GM12875 (cell line): ENCODE measurements at regions not wholly inside any gene's neighbourhood (a gene's known extent, or its start where the extent isn't known, plus 50 kb on each side); places are given as distances from the start of the nearest gene placed in this dataset.

ENCODE experiments used
- H3K4me3 ChIP-seq: one replicate; pipeline ENCODE4 v1.5.1; 2011; ENCODE audit warnings: low read depth, low read length, control low read depth
- TF ChIP-seq, protein P1 (sequence below): IDR thresholded peaks from 2 replicates; pipeline ENCODE4 v1.5.1; 2011; ENCODE audit warnings: low read depth, mild to moderate bottlenecking, control low read depth, inconsistent platforms, low read length, moderate library complexity, borderline replicate concordance; ENCODE audit not compliant: insufficient read depth

DNA sequence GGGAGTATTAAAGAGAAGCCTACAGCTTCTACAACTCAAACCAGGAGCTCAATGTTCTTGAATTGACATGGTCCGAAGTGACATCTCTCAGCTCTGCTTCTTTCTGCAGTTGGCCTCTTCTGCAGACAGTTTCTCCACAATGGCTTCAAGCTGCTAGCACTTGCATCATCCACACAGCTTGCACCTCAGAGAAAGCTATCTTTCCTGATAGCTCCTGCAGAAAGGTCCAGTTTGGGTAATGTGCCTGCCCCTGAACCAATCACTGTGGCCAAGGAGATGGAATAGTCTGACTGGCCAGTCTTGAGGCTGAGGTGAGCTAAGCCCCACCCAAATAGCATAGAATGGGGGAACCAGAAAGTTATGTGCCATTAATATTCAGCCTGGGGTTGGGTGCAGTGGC, 95.8 kb upstream of the ABCA1 start:
- no peak overlapping the region for H3K4me3 ChIP-seq
- TF ChIP-seq, protein P1, sequence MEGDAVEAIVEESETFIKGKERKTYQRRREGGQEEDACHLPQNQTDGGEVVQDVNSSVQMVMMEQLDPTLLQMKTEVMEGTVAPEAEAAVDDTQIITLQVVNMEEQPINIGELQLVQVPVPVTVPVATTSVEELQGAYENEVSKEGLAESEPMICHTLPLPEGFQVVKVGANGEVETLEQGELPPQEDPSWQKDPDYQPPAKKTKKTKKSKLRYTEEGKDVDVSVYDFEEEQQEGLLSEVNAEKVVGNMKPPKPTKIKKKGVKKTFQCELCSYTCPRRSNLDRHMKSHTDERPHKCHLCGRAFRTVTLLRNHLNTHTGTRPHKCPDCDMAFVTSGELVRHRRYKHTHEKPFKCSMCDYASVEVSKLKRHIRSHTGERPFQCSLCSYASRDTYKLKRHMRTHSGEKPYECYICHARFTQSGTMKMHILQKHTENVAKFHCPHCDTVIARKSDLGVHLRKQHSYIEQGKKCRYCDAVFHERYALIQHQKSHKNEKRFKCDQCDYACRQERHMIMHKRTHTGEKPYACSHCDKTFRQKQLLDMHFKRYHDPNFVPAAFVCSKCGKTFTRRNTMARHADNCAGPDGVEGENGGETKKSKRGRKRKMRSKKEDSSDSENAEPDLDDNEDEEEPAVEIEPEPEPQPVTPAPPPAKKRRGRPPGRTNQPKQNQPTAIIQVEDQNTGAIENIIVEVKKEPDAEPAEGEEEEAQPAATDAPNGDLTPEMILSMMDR, result no peak

DNA sequence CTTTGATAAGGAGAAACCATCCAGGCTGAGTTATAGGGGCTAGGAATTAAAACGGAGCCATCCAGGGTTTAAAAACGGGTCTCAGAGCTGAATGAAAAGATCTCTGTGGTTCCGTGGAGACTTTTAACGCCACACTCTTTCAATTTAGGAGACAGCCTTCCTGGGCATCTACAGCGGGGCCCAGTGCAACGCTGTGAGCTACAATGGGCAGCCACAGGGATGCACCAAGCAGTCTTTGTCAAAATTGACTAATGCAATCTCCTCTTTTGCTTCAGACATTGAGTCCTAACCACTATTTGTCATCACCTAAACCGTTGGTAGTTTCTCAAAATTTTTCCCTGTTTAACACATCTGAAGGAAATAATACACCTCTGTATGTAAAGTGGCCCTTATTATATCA, 96.6 kb upstream of the ABCA1 start:
- TF ChIP-seq, protein P1, result no peak
- H3K4me3 ChIP-seq, result no peak overlapping the region

DNA sequence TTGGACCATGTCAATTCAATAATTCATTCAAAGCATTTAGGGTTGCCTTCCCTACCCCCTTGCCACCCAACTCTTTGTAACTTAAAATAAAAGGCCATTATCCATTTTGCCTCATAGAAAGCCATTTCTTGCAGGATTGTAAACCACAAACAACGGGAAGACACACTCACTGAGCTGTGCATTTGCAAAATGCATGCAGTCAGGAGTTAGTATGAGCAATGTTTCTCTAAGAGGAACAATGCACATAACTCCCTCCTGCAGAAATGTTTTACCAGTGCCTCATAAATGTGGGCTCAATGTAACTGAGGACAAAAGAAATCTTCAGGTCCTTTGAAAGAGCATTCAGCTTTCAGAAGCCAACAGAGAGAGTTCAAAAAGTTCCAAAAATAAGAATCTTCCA, 98.5 kb upstream of the ABCA1 start:
- H3K4me3 ChIP-seq, result no peak overlapping the region
- TF ChIP-seq, protein P1, result no peak

DNA sequence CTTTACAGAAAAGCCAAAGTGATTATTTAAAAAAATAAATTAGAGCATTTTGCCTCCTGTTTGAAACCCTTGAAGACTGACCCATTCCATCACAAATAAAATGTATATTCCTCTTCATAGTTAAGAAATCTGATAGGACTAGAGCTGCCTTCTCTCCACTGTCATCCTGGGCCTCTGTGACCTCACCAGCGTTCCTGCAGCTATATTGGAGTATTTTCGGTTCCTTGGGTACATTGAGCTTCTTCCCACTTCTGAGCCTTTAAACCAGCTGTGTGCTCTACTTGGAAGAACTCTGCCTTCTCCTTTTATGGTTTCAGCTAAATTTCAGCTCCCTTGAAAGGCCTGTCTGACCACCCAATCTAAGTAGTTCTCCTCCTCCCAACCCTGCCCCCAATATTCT, 99.1 kb upstream of the ABCA1 start:
- TF ChIP-seq, protein P1, result no peak
- H3K4me3 ChIP-seq, result no peak overlapping the region

DNA sequence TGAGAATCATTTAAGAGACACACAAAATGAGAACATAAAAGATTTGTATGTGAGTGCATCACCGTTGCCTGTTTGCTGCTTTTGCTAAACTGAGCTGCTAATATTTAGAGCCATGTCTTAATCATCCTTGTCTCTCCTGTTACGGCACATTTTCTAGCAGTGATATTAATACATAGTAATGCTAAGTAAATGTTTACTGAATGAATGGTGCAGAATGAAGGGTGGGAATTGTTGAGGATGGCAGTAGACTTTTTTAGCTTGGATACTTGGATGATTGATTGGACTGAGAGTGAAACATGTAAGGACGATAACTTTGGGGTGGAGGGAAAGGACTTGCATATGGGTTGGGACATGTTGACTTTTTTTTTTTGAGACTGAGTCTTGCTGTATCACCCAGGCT, 102.3 kb upstream of the ABCA1 start:
- TF ChIP-seq, protein P1, result no peak
- H3K4me3 ChIP-seq, result no peak overlapping the region

DNA sequence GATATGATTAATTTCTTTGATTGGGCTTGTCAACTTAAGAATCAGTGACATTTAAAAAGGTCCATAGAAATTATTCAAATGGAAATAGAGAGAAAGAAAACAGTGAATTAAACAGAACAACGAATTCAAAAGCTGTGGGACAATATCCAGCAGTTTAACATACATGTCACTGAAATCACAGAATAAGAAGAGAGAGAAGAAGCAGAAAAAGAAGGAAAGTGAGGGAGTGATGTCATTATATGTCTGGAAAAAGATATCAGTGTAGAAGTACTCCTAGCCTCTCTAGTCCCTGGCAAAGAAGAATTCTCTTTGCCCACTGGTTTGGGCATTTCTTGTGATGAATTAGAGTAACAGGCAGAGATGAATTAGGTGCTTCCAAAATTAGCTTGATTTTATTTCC, 109.2 kb upstream of the ABCA1 start:
- TF ChIP-seq, protein P1, result no peak
- H3K4me3 ChIP-seq, result no peak overlapping the region

DNA sequence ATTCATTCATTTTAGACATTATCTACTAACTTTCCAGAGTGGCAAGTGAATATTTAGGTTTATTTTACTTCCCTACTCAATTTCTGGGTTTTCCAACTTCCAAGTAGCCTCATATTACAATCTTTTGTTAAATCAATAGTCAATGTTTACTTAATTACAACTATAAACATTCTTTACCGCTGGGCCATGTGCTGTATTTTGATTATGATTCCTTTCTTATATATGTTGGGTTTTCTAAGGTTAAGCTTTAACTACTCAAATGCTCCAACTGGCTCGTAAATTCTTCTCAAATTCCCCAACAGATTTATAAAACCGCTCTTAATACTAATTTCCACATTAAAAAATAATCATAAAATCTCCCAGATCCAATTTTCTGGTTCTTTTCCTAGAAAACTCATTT, 110.1 kb upstream of the ABCA1 start:
- TF ChIP-seq, protein P1, result no peak
- no peak overlapping the region for H3K4me3 ChIP-seq
